HG02870 (cell line): ENCODE measurements at regions not wholly inside any gene's neighbourhood (a gene's known extent, or its start where the extent isn't known, plus 50 kb on each side); places are given as distances from the start of the nearest gene placed in this dataset.
"Not testable (repeated sequence)": the region's sequence is repeated elsewhere in the genome, so short reads cannot be mapped to it uniquely, and the experiment has no call there.

Source experiments
- ATAC-seq: cut with Tn5 transposase; IDR thresholded peaks from one replicate; pipeline ENCODE4 v1.9.1; 2021; ENCODE audit warnings: mild to moderate bottlenecking, moderate library complexity; ENCODE audit not compliant: unreplicated experiment

DNA sequence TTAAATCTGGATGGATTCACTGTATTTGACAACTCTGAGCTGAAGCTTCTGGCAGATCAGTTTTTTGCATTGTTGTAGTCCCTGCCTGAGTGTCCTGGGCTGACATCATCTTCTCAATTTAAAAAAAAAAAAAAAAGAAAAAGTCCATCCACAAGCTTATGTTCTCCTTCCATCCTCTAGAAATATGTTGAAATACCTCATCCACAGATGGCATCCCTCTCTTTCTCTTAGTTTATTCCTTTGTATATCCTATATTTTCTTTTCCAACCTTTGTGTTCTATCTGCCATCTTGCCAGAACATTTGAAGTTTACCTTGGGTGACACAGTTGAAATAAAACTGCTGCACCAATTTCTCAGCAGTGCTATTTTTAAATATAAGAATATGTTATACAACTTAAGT, 184.4 kb upstream of the PKN2 start:
- no peak for ATAC-seq

DNA sequence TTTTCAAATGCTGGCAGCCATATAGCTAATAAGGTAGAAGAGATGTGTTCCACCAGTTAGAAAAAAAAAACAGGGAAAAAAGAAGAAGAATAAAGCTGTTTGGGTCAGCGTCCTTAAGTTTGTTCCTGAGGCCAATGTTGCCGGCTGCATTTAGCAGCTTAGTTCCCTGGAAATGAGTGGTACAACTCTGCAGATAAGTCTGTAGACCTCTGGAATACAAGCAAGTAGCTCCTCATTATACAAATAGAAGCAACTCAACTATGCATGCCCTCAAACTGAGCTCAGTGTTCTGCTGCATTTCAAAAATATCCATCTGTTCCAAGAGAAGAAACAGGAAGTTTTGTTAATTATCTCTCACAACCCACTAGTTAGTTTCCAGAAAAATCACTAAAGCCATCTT, 181.2 kb upstream of the PKN2 start:
- ATAC-seq, result no peak

- no peak for ATAC-seq
Observed at GRCh38 chr1:88503646-88504045, 180.4 kb upstream of the PKN2 start.

DNA sequence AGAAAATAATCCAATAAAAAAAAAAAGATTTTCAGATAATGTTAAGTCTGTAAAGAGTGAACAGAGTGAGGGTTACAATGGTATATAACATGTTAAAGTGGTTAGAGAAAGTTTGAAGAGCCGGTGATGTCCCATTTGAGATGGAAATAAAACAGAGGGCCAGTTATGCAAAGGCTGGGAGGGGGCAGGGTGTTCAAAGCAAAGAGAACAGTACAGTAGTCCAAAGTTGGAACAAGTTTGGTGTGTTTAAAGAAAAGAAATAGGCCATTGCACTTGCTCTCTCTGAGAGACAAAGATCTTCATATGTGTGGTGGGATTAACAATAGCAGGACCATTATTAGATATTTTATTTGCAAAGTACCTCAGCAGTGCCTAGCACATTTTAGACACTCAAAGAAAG, 179.5 kb upstream of the PKN2 start:
- ATAC-seq, result no peak

- ATAC-seq, result no peak
Observed at GRCh38 chr1:88509379-88509778, 174.7 kb upstream of the PKN2 start.

DNA sequence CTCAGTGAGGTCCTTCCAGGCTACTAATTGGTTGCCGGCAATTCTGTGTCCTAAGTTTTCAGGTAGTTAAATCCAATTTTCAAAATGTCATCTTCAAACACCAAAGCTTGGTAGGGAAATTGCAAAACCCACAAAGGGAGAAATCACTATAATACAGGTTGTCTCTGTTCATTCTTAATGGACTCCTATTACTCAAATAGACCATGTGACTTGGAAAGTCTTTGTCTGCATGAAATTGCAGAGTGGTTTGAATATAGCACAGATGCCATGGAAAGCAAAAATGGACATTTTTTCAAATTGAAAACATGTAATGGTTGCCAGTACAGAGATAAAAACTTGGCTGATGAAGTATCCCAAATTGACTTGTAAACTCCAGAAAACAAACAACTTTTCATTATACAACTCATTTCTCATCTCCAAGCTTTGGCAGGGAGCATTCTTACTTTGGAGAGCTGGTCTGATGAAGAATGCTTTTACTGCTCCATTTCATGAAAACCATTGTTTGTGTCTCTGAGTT, 169.5 kb upstream of the PKN2 start:
- ATAC-seq, result no peak

DNA sequence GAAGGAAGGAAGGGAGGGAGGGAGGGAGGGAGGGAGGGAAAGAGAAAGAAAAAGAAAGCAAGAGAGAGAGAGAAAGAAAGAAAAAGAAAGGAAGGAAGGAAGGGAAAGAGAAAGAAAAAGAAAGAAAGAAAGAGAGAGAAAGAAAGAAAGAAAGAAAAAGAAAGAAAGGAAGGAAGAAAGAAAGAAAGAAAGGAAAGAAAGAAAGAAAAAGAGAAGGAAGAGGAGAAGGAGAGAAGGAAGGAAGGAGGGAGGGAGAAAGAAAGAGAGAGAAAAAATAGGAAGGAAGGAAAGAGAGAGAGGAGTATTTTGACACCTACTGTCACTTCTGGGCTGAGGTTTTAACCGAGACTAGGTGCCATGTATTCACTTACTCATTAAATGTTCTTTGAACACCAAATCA, 166.6 kb upstream of the PKN2 start:
- ATAC-seq, result not testable (repeated sequence)

GRCh38 chr1:88519156-88519555, 164.9 kb upstream of the PKN2 start:
- no peak for ATAC-seq

GRCh38 chr1:88523854-88524528, 160.1 kb upstream of the PKN2 start:
- no peak for ATAC-seq

DNA sequence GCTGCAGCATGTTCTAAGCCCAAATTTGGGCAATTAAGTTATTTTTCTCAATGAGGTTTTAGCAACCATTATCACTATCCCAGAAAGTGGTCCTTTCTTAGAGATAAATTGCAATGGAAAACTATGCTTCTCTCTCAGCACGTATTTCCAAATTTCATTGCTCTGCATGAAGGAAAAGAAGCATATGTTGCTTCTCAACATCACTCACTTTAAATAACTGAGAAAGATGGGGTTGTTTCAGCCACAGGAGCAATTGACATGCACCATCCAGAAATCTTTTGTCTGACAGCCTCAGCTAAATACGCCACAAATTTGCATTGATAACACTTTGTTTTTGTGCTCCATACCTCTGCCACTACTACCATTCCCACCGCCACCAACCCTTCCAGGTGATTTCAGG, 157.6 kb upstream of the PKN2 start:
- ATAC-seq, result no peak

DNA sequence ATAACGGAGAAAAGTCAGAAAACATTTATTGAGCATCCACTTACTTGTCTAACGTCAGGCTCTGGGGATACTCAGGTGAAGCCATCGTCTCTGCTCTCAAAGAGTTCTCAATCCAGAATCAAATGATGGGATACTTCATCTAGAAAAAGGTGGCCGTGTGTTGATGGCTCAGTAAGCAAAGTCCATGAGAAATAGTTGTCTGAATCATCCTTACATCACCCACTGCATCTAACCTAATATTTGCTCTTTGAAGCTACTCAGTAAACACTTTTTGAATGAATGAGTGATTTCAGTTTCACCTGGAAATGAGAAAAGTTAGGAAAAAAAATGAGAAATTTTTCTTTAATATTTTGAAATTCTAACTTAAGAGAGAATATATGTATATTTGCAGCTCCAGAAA, 155.3 kb upstream of the PKN2 start:
- no peak for ATAC-seq

GRCh38 chr1:88529581-88529980, 154.5 kb upstream of the PKN2 start:
- ATAC-seq, result no peak

DNA sequence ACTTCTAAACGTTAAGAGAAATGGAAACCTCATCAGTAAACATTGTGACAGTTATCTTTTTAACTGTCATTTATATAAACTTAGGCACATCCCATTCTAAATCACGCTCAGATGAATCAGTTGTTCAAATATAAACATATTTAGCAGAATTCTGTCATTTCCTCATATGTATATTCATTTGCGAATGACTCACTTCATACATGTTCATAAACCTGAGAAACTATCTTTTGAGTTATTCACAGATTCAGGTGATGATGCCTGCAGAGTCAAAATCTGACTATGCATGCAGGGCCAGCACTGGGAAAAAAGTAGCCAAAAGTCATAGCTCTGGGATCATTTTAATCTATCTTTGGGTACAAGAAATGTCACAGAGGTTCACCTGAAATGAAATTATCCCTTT, 153.8 kb upstream of the PKN2 start:
- ATAC-seq, result no peak

GRCh38 chr1:88537787-88538186, 146.3 kb upstream of the PKN2 start:
- no peak for ATAC-seq

DNA sequence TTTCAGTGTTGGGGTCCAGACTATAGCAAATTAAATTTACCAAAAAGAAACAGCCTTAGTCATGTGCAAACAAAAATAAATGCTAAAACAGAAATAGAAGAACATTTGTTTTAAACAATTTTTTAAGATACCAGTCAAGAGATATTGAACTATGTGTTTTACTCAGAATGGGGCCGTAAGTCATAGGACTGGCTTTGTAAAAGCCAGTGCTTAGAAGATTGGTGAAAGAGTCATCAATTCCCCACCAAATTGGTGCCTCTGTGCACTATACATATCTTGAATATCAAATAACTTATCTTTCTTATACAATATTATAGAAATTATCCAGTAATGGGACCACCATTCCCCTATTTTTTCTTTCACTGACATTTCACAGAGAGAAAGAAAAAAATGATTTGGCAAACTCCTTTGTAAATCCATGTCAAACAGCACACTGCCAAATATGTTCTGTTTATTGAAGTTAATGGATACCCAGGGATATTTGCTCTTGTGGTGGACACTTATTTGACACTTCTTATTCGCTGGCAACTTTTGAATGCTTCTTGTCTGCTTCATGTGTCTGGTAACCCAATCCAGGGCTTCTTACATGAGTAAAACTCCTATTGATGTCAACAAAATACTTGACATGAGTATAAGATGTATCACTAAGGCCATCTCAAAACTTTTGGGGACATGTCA, 145.7 kb upstream of the PKN2 start:
- no peak for ATAC-seq

DNA sequence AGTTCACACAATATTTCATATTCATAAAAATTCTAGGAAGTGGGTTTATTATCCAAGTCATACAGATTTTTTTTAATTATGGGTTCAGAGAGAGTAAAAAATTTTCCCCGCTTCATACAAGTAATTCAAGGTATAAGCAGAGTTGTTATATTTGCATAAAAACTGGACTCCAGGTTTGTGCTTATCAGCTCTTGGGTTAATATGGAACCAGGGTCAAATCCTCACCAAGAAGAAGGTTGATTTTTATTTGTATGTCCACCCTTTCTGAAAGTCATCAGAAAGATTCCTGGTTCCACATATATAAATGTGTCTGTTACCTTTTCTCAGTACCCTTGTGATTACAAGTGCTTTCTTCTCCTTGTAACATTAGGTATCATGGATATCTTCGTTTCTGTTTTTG, 143.8 kb upstream of the PKN2 start:
- no peak for ATAC-seq

DNA sequence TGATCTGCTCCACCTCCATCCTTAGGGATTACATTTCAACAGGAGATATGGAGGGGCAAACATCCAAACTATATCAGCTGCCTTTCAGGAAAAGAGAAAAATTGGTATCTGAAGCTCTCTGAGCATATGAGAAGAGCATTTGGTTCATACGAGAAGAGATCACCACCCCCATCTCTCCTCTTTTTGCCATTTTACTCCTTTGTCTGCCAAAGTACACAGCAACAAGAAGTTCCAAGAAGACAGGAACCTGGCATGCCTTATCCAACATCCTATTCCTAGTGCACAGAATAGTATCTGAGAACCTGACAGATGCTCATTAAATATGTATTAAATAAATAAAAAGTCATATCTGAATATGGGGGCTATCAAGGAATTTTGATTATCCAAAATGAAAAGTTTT, 142.5 kb upstream of the PKN2 start:
- ATAC-seq, result no peak

DNA sequence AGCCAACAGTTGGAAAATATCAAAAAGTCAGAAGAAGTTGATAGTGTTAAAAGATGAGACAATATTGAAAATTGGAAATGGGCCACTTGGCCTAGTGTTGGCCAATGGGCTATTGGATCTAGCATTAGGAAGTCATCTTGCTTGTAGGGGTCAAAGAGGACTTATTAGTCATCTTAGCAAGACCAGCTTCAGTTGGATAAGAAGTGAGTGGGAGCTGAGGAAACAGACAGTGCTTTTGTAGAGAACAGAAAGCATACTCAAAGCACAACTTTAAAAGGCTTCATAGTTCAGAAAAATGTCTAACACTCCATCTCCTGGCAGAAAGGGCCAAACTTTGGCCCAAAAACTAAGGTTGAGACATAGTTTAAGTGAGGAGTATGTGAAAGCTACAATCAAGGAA, 139.9 kb upstream of the PKN2 start:
- no peak for ATAC-seq

DNA sequence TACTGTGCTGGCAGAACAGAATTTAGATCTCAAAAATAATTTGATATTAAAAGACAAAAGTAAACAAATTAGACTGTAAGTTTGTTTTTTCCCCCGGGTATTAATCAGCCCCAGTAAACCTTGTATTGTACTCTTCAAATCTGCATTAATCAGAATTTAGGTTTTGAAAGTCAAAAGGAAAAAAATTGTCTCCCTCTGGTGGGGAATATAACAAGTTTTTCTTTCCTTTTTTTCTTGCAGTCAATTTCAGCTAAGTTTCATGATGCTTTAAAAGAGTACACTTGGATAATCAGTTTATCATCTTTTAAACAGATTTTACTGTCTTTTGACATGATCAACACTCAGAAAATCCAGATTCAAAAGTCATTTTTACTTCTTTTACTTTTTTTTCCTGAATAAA, 134.5 kb upstream of the PKN2 start:
- ATAC-seq, result no peak

DNA sequence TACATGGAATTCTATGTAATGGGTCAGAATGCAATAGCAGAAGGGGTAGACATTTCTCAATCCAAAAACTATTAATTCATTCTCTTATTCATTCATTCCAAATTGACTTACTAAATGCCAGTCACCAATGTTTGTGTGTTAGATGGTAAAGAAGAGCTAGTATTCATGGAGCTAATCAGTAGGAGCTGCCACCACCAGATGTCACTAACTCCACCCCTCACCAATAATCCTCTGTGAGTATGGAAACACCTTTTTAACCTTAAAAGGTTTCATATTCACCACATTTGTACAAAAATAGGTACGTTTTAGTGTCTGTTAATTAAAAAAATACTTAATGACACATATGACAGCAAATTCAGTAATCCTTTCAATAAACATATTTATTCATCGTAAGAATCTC, 131.8 kb upstream of the PKN2 start:
- no peak for ATAC-seq

GRCh38 chr1:88557014-88557413, 127.1 kb upstream of the PKN2 start:
- ATAC-seq, result no peak

DNA sequence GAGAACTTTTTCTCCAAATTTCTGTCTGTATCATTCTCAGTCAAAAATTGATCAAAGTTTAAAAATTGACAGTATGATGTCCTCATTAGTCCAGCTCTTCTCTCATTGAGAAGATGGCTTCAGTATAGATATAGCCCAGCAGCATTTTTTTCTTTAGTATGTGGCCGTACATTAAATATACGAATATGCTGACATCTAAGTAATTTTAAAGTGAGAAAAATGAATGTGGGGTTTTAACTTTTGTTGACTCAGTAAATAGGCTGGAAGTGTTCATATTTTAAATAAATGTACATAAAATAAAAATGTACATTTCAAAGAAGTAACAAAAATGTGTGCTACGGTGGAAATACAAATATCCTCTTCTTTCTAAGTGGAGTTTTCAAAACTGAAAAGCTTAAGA, 123.5 kb upstream of the PKN2 start:
- ATAC-seq, result no peak

- ATAC-seq, result no peak
Observed at GRCh38 chr1:88562991-88563390, 121.1 kb upstream of the PKN2 start.
